GM23338 (cell line): ENCODE measurements at regions not wholly inside any gene's neighbourhood (a gene's known extent, or its start where the extent isn't known, plus 50 kb on each side); places are given as distances from the start of the nearest gene placed in this dataset.

Source experiments
- ATAC-seq: fragments of 200-7000 bp; cut with Tn5 transposase; 3 replicates; pipeline ENCODE4 v1.9.1; 2020
- DNase-seq: peaks from one replicate; pipeline ENCODE4 v3.0.0-alpha.2; 2015; ENCODE audit warnings: low spot score
- H2AFZ ChIP-seq: fragments of 200-600 bp; sonication (generic); 2 replicates; pipeline ENCODE4 v1.8.0; 2016; ENCODE audit warnings: antibody characterized with exemption, mild to moderate bottlenecking, moderate library complexity
- H3F3A ChIP-seq: fragments of 200-600 bp; sonication (generic); replicated peaks from 2 replicates; pipeline ENCODE4 v1.8.0; 2017; ENCODE audit warnings: antibody characterized with exemption, mixed run types, low read depth
- H3K27ac ChIP-seq: fragments of 200-600 bp; sonication (generic); 2 replicates; pipeline ENCODE4 v1.6.1; 2016; ENCODE audit warnings: low read depth
- H3K27me3 ChIP-seq: fragments of 200-600 bp; sonication (generic); 2 replicates; pipeline ENCODE4 v1.8.0; 2016; ENCODE audit warnings: mild to moderate bottlenecking, mixed run types, moderate library complexity; ENCODE audit not compliant: insufficient read depth
- H3K36me3 ChIP-seq: fragments of 200-600 bp; sonication (generic); 2 replicates; pipeline ENCODE4 v1.8.0; 2016; ENCODE audit warnings: mild to moderate bottlenecking; ENCODE audit not compliant: insufficient read depth
- H3K4me1 ChIP-seq: fragments of 200-600 bp; sonication (generic); 2 replicates; pipeline ENCODE4 v1.8.0; 2016; ENCODE audit warnings: mild to moderate bottlenecking, moderate library complexity; ENCODE audit not compliant: insufficient read depth
- H3K4me2 ChIP-seq: fragments of 200-600 bp; sonication (generic); 2 replicates; pipeline ENCODE4 v1.7.1; 2017; ENCODE audit warnings: mixed run types
- H3K4me3 ChIP-seq: fragments of 200-600 bp; sonication (generic); 2 replicates; pipeline ENCODE4 v1.6.1; 2016; ENCODE audit warnings: mixed run types
- H3K79me2 ChIP-seq: fragments of 200-600 bp; sonication (generic); replicated peaks from 2 replicates; pipeline ENCODE4 v1.8.0; 2017; ENCODE audit warnings: mild to moderate bottlenecking; ENCODE audit not compliant: insufficient read depth
- H3K9me2 ChIP-seq: fragments of 200-600 bp; sonication (generic); 2 replicates; pipeline ENCODE4 v1.8.0; 2017; ENCODE audit not compliant: insufficient read depth
- H4K20me1 ChIP-seq: fragments of 200-600 bp; sonication (generic); replicated peaks from 2 replicates; pipeline ENCODE4 v1.8.0; 2017; ENCODE audit warnings: mild to moderate bottlenecking; ENCODE audit not compliant: insufficient read depth
- H3K27ac Mint-ChIP-seq: 2 replicates; pipeline ENCODE4 v1.8.0; 2020; ENCODE audit warnings: inconsistent platforms, mild to moderate bottlenecking, moderate library complexity, mixed read lengths
- H3K27me3 Mint-ChIP-seq: 3 replicates; pipeline ENCODE4 v1.8.0; 2022; ENCODE audit warnings: low read depth, mild to moderate bottlenecking, moderate library complexity, mixed read lengths, inconsistent platforms; ENCODE audit not compliant: insufficient read depth, poor library complexity
- H3K36me3 Mint-ChIP-seq: 3 replicates; pipeline ENCODE4 v1.8.0; 2021; ENCODE audit warnings: low read depth, mild to moderate bottlenecking, inconsistent platforms, moderate library complexity, mixed read lengths
- H3K4me1 Mint-ChIP-seq: 3 replicates; pipeline ENCODE4 v1.8.0; 2020; ENCODE audit warnings: mild to moderate bottlenecking, inconsistent platforms, mixed read lengths
- H3K4me3 Mint-ChIP-seq: 3 replicates; pipeline ENCODE4 v1.8.0; 2021; ENCODE audit warnings: moderate library complexity, mild to moderate bottlenecking, inconsistent platforms, mixed read lengths
- H3K9me3 Mint-ChIP-seq: 3 replicates; pipeline ENCODE4 v1.8.0; 2020; ENCODE audit warnings: moderate library complexity, mild to moderate bottlenecking, inconsistent platforms, mixed read lengths
- CREB1 ChIP-seq: fragments of 250-450 bp; sonication (Bioruptor Pico); IDR thresholded peaks from 2 replicates; pipeline ENCODE4 v1.5.0; 2020; ENCODE audit warnings: low read depth, mild to moderate bottlenecking, moderate library complexity
- EZH2phosphoT487 ChIP-seq: fragments of 200-600 bp; sonication (generic); IDR thresholded peaks from one replicate; pipeline ENCODE4 v1.8.1; 2018; ENCODE audit warnings: antibody characterized with exemption; ENCODE audit not compliant: unreplicated experiment
- JUNB ChIP-seq: IDR thresholded peaks from one replicate; pipeline ENCODE4 v1.6.1; 2016; ENCODE audit warnings: antibody characterized with exemption; ENCODE audit not compliant: unreplicated experiment
- NANOG ChIP-seq: IDR thresholded peaks from 2 replicates; pipeline ENCODE4 v1.6.1; 2016; ENCODE audit warnings: antibody characterized with exemption, borderline replicate concordance
- POLR2AphosphoS5 ChIP-seq: IDR thresholded peaks from 2 replicates; pipeline ENCODE4 v1.6.1; 2016; ENCODE audit warnings: antibody characterized with exemption, low read depth
- ZNF114 ChIP-seq: fragments of 250-450 bp; sonication (Bioruptor Pico); IDR thresholded peaks from 2 replicates; pipeline ENCODE4 v1.5.0; 2020; ENCODE audit warnings: mild to moderate bottlenecking, moderate library complexity
- ZNF331 ChIP-seq: fragments of 250-450 bp; sonication (Bioruptor Pico); IDR thresholded peaks from 2 replicates; pipeline ENCODE4 v1.5.0; 2020; ENCODE audit warnings: low read depth, mild to moderate bottlenecking, moderate library complexity
- ZNF462 ChIP-seq: fragments of 250-450 bp; sonication (Bioruptor Pico); IDR thresholded peaks from 2 replicates; pipeline ENCODE4 v1.5.0; 2020; ENCODE audit warnings: mild to moderate bottlenecking, moderate library complexity
- TF ChIP-seq, protein P1 (sequence below), 2 experiments: fragments of 200-600 bp in 1 of 2; sonication (generic) in 1 of 2; conservative IDR thresholded peaks; 2 replicates each; pipeline versions ENCODE4 v1.5.1 to v1.6.1; 2016 to 2017; ENCODE audit warnings: antibody characterized with exemption in 2 of 2, low read depth in 2 of 2, mild to moderate bottlenecking in 2 of 2, moderate library complexity in 1 of 2

- Histone ChIP-seq H3F3A (no peaks in the 10 kb centered on the region), H3K79me2 (no peaks in the 10 kb centered on the region), H3K9me2 (peaks cover 5% of the 10 kb centered on the region; the same call in 1 of the 2 replicates), H3K27me3 (no peaks in the 10 kb centered on the region), H3K36me3 (peaks cover 10% of the 10 kb centered on the region), H3K27ac (no peak overlapping the region), H2AFZ (no peak overlapping the region), H3K4me1 (peaks cover 8% of the 10 kb centered on the region; the same call in 1 of the 2 replicates), H3K4me2 (no peak overlapping the region), H4K20me1 (no peaks in the 10 kb centered on the region), H3K4me3 (no peak overlapping the region)
- Mint-ChIP-seq H3K27ac (no peak overlapping the region), H3K36me3 (peaks cover 20% of the 10 kb centered on the region), H3K4me3 (no peak overlapping the region), H3K4me1 (peaks cover 20% of the 10 kb centered on the region), H3K27me3 (peaks cover 4% of the 10 kb centered on the region), H3K9me3 (peaks cover 20% of the 10 kb centered on the region)
- ATAC-seq (peak; percentile 65), DNase-seq (peak; percentile 57)
- TF ChIP-seq ZNF331, result no peak
- TF ChIP-seq, protein P1, sequence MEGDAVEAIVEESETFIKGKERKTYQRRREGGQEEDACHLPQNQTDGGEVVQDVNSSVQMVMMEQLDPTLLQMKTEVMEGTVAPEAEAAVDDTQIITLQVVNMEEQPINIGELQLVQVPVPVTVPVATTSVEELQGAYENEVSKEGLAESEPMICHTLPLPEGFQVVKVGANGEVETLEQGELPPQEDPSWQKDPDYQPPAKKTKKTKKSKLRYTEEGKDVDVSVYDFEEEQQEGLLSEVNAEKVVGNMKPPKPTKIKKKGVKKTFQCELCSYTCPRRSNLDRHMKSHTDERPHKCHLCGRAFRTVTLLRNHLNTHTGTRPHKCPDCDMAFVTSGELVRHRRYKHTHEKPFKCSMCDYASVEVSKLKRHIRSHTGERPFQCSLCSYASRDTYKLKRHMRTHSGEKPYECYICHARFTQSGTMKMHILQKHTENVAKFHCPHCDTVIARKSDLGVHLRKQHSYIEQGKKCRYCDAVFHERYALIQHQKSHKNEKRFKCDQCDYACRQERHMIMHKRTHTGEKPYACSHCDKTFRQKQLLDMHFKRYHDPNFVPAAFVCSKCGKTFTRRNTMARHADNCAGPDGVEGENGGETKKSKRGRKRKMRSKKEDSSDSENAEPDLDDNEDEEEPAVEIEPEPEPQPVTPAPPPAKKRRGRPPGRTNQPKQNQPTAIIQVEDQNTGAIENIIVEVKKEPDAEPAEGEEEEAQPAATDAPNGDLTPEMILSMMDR (conservative IDR thresholded peaks at IDR 0.05; ENCODE audit: low read depth in 2 of 2), result peak; percentile 51 to 64
These were observed 891.7 kb downstream of the C6orf118 start for GRCh38 chr6:164417537-164418261.

- H3K36me3 ChIP-seq, result no peaks in the 10 kb centered on the region
- no peak for DNase-seq
- H4K20me1 ChIP-seq, result no peaks in the 10 kb centered on the region
- Mint-ChIP-seq H3K27ac (peak overlapping the region; percentile 6; the same call in 1 of the 2 replicates), H3K4me3 (no peak overlapping the region), H3K9me3 (peaks cover 3% of the 10 kb centered on the region; the same call in 1 of the 3 replicates), H3K4me1 (peaks cover 20% of the 10 kb centered on the region), H3K27me3 (peaks cover 4% of the 10 kb centered on the region), H3K36me3 (peaks cover 4% of the 10 kb centered on the region; the same call in 2 of the 3 replicates)
- H3K27ac ChIP-seq, result no peak overlapping the region
- no peak for ATAC-seq
- H3K9me2 ChIP-seq, result peaks cover 3% of the 10 kb centered on the region; the same call in 1 of the 2 replicates
- no peaks in the 10 kb centered on the region for H3F3A ChIP-seq
- peak overlapping the region; percentile 1; the same call in 1 of the 2 replicates for H2AFZ ChIP-seq
- no peaks in the 10 kb centered on the region for H3K27me3 ChIP-seq
- H3K4me1 ChIP-seq, result peaks cover 8% of the 10 kb centered on the region; the same call in 1 of the 2 replicates
- no peak overlapping the region for H3K4me3 ChIP-seq
- no peak overlapping the region for H3K4me2 ChIP-seq
- no peaks in the 10 kb centered on the region for H3K79me2 ChIP-seq
- TF ChIP-seq POLR2AphosphoS5, result no peak
- TF ChIP-seq, protein P1 (conservative IDR thresholded peaks at IDR 0.05; ENCODE audit: low read depth in 2 of 2), result no peak
- TF ChIP-seq EZH2phosphoT487, result no peak
- TF ChIP-seq CREB1 (CRISPR knock-in tag), result no peak
- no peak for TF ChIP-seq ZNF331
- no peak for TF ChIP-seq ZNF114 (CRISPR knock-in tag)
- no peak for TF ChIP-seq ZNF462 (CRISPR knock-in tag)
- no peak for TF ChIP-seq JUNB
- TF ChIP-seq NANOG, result no peak
These were observed 893.4 kb downstream of the C6orf118 start for GRCh38 chr6:164415832-164416563.
